ENCODE measurements at regions not wholly inside any gene's neighbourhood (a gene's known extent, or its start where the extent isn't known, plus 50 kb on each side); places are given as distances from the start of the nearest gene placed in this dataset.

GRCh38 chr10:75294031-75294437 is 58.3 kb upstream of the COMTD1 start:
- no peak for DNase-seq

- no peak for DNase-seq
These were observed 57.7 kb upstream of the COMTD1 start for GRCh38 chr10:75293446-75293820.

GRCh38 chr10:75292794-75293445 is 57.2 kb upstream of the COMTD1 start:
- no peak for DNase-seq

GRCh38 chr10:75291805-75292204 is 56.0 kb upstream of the COMTD1 start:
- no peak for DNase-seq

- no peak for DNase-seq
These were observed 52.5 kb upstream of the COMTD1 start for GRCh38 chr10:75288140-75288711.

- no peak for DNase-seq
These were observed 51.9 kb upstream of the COMTD1 start for GRCh38 chr10:75287697-75288096.

GRCh38 chr10:75286901-75287300 is 51.1 kb upstream of the COMTD1 start:
- DNase-seq, result no peak
